ENCODE measurements at regions not wholly inside any gene's neighbourhood (a gene's known extent, or its start where the extent isn't known, plus 50 kb on each side); places are given as distances from the start of the nearest gene placed in this dataset.

- TF ChIP-seq CTCF (conservative IDR thresholded peaks at IDR 0.05; ENCODE audit: low read depth in 2 of 2) (no peak), EZH2phosphoT487 (IDR thresholded peaks at IDR 0.05; ENCODE audit: unreplicated experiment) (no peak), EZH2 (IDR thresholded peaks at IDR 0.05; ENCODE audit: low read depth, unreplicated experiment) (no peak), ZNF331 (CRISPR knock-in tag; IDR thresholded peaks at IDR 0.05; ENCODE audit: low read depth) (no peak), REST (IDR thresholded peaks at IDR 0.05; ENCODE audit: unreplicated experiment) (no peak), POLR2AphosphoS5 (IDR thresholded peaks at IDR 0.05; ENCODE audit: low read depth) (no peak), ZNF462 (CRISPR knock-in tag; IDR thresholded peaks at IDR 0.05) (no peak), STAT1 (IDR thresholded peaks at IDR 0.05; ENCODE audit: unreplicated experiment) (no peak), NANOG (IDR thresholded peaks at IDR 0.05; ENCODE audit: borderline replicate concordance) (no peak)
Measured at GRCh38 chr14:44010071-44010470, 497.0 kb downstream of the FSCB start.

Data from GM23338 (cell line).